CD4-positive, CD25-positive, alpha-beta regulatory T cell (primary cell): ENCODE measurements at regions not wholly inside any gene's neighbourhood (a gene's known extent, or its start where the extent isn't known, plus 50 kb on each side); places are given as distances from the start of the nearest gene placed in this dataset.

Experiments
- ATAC-seq, 2 donors: fragments of 150-1000 bp; cut with Tn5 transposase; one replicate each; pipeline ENCODE4 v1.10.0; 2021; ENCODE audit warnings: low read depth in 2 of 2, moderate number of reproducible peaks in 2 of 2, moderate library complexity in 1 of 2
- DNase-seq, 3 donors: peaks; one replicate each; pipeline versions ENCODE4 v3.0.0 to v3.0.0-alpha.2; 2012 to 2022; ENCODE audit warnings: mixed read lengths in 1 of 3
- H3K27ac ChIP-seq: one replicate; pipeline ENCODE4 v1.7.0; 2013; ENCODE audit warnings: mild to moderate bottlenecking, low read length; ENCODE audit not compliant: insufficient read depth, poor library complexity, severe bottlenecking
- H3K27me3 ChIP-seq: one replicate; pipeline ENCODE4 v1.7.0; 2013; ENCODE audit warnings: low read length; ENCODE audit not compliant: control insufficient read depth, insufficient read depth
- H3K36me3 ChIP-seq: one replicate; pipeline ENCODE4 v1.7.0; 2013; ENCODE audit warnings: mild to moderate bottlenecking, low read length, moderate library complexity; ENCODE audit not compliant: control insufficient read depth, insufficient read depth
- H3K4me1 ChIP-seq: 2 replicates; pipeline ENCODE4 v1.7.0; 2013; ENCODE audit warnings: mild to moderate bottlenecking, low read length; ENCODE audit not compliant: insufficient read depth, control insufficient read depth, poor library complexity, severe bottlenecking
- H3K4me3 ChIP-seq: one replicate; pipeline ENCODE4 v1.7.0; 2013; ENCODE audit warnings: low read depth, mild to moderate bottlenecking, low read length, moderate library complexity
- H3K9me3 ChIP-seq, 2 experiments: 1 replicate in 1 of 2; 2 replicates in 1 of 2; pipeline ENCODE4 v1.7.0; 2013; ENCODE audit warnings: low read length in 2 of 2, mild to moderate bottlenecking in 1 of 2, moderate library complexity in 1 of 2; ENCODE audit not compliant: control insufficient read depth in 2 of 2
- H3K27ac Mint-ChIP-seq, 3 donors: one replicate each; pipeline ENCODE4 v1.8.0; 2020 to 2022; ENCODE audit warnings: mild to moderate bottlenecking in 3 of 3, mixed read lengths in 3 of 3, moderate library complexity in 2 of 3
- H3K27me3 Mint-ChIP-seq: one replicate; pipeline ENCODE4 v1.8.0; 2022; ENCODE audit warnings: mild to moderate bottlenecking, mixed read lengths
- H3K36me3 Mint-ChIP-seq: one replicate; pipeline ENCODE4 v1.8.0; 2020; ENCODE audit warnings: mixed read lengths
- H3K4me1 Mint-ChIP-seq, 4 donors: one replicate each; pipeline ENCODE4 v1.8.0; 2020 to 2022; ENCODE audit warnings: mixed read lengths in 4 of 4, mild to moderate bottlenecking in 1 of 4
- H3K4me3 Mint-ChIP-seq, 4 donors: one replicate each; pipeline ENCODE4 v1.8.0; 2020 to 2022; ENCODE audit warnings: mild to moderate bottlenecking in 4 of 4, mixed read lengths in 4 of 4, moderate library complexity in 3 of 4
- H3K9me3 Mint-ChIP-seq, 7 donors: one replicate each; pipeline ENCODE4 v1.8.0; 2020 to 2022; ENCODE audit warnings: mixed read lengths in 7 of 7, mild to moderate bottlenecking in 3 of 7, moderate library complexity in 2 of 7

- peak overlapping the region; percentile 33 for H3K27ac ChIP-seq
- peaks cover 0 to 10% (median 2%) of the 10 kb centered on the region in 4 donors for H3K4me1 Mint-ChIP-seq
- peak in 2 of 3 donors; percentile 15 to 61 for DNase-seq
- peak overlapping the region in 2 of 3 donors; percentile 62 to 63 for H3K27ac Mint-ChIP-seq
- no peaks in the 10 kb centered on the region for H3K27me3 ChIP-seq
- no peaks in the 10 kb centered on the region for H3K36me3 Mint-ChIP-seq
- ATAC-seq, result no peak
- H3K4me3 Mint-ChIP-seq, result peak overlapping the region; percentile 33 to 84 (median 82)
- no peaks in the 10 kb centered on the region for H3K9me3 ChIP-seq
- no peaks in the 10 kb centered on the region for H3K4me1 ChIP-seq
- no peaks in the 10 kb centered on the region for H3K36me3 ChIP-seq
- H3K9me3 Mint-ChIP-seq, result peaks cover 0 to 4% (median under 1%) of the 10 kb centered on the region in 7 donors
- peak overlapping the region; percentile 58 for H3K4me3 ChIP-seq
- H3K27me3 Mint-ChIP-seq, result no peaks in the 10 kb centered on the region
Observed at GRCh38 chr2:193482557-193482956, 1287.8 kb upstream of the TMEFF2 start.

GRCh38 chr2:193480187-193480586, 1285.5 kb upstream of the TMEFF2 start:
- no peaks in the 10 kb centered on the region for H3K4me1 ChIP-seq
- H3K9me3 ChIP-seq, result no peaks in the 10 kb centered on the region
- H3K4me3 ChIP-seq, result no peak overlapping the region
- Mint-ChIP-seq H3K27ac (no peak overlapping the region), H3K4me3 (peak overlapping the region in 1 of 4 donors; percentile 20), H3K27me3 (no peaks in the 10 kb centered on the region), H3K36me3 (no peaks in the 10 kb centered on the region), H3K4me1 (peaks cover 9 to 28% (median 12%) of the 10 kb centered on the region in 4 donors), H3K9me3 (peaks cover 0 to 3% (median 0%) of the 10 kb centered on the region in 7 donors)
- H3K36me3 ChIP-seq, result no peaks in the 10 kb centered on the region
- DNase-seq, result no peak
- H3K27ac ChIP-seq, result no peak overlapping the region
- no peaks in the 10 kb centered on the region for H3K27me3 ChIP-seq
- ATAC-seq, result no peak

GRCh38 chr2:193476171-193476800, 1281.6 kb upstream of the TMEFF2 start:
- no peak overlapping the region for H3K27ac ChIP-seq
- peaks cover 0 to 5% (median 1%) of the 10 kb centered on the region in 7 donors for H3K9me3 Mint-ChIP-seq
- peak overlapping the region in 2 of 4 donors; percentile 45 to 53 for H3K4me3 Mint-ChIP-seq
- peak in 2 of 3 donors; percentile 18 to 58 for DNase-seq
- no peaks in the 10 kb centered on the region for H3K4me1 ChIP-seq
- peak in 1 of 2 donors; percentile 42 for ATAC-seq
- peak overlapping the region; percentile 55 to 72 (median 66) for H3K27ac Mint-ChIP-seq
- H3K9me3 ChIP-seq, result no peaks in the 10 kb centered on the region
- no peaks in the 10 kb centered on the region for H3K27me3 ChIP-seq
- H3K27me3 Mint-ChIP-seq, result no peaks in the 10 kb centered on the region
- H3K4me1 Mint-ChIP-seq, result peaks cover 8 to 27% (median 10%) of the 10 kb centered on the region in 4 donors
- H3K36me3 ChIP-seq, result no peaks in the 10 kb centered on the region
- H3K4me3 ChIP-seq, result peak overlapping the region; percentile 54
- H3K36me3 Mint-ChIP-seq, result no peaks in the 10 kb centered on the region

- Mint-ChIP-seq H3K4me1 (peaks cover 8 to 34% (median 12%) of the 10 kb centered on the region in 4 donors), H3K4me3 (no peak overlapping the region), H3K9me3 (peaks cover 0 to 5% (median 0%) of the 10 kb centered on the region in 7 donors), H3K36me3 (no peaks in the 10 kb centered on the region), H3K27me3 (no peaks in the 10 kb centered on the region), H3K27ac (no peak overlapping the region)
- Histone ChIP-seq H3K9me3 (no peaks in the 10 kb centered on the region), H3K4me1 (no peaks in the 10 kb centered on the region), H3K27ac (no peak overlapping the region), H3K27me3 (no peaks in the 10 kb centered on the region), H3K4me3 (no peak overlapping the region), H3K36me3 (no peaks in the 10 kb centered on the region)
- no peak for ATAC-seq
- no peak for DNase-seq
Observed at GRCh38 chr2:193475038-193475437, 1280.3 kb upstream of the TMEFF2 start.

GRCh38 chr2:193469251-193469650, 1274.5 kb upstream of the TMEFF2 start:
- H3K27ac ChIP-seq, result no peak overlapping the region
- peaks cover 6% of the 10 kb centered on the region for H3K27me3 Mint-ChIP-seq
- no peaks in the 10 kb centered on the region for H3K36me3 ChIP-seq
- DNase-seq (peak in 2 of 3 donors; percentile 9 to 24), ATAC-seq (peak in 1 of 2 donors; percentile 40)
- H3K4me3 ChIP-seq, result no peak overlapping the region
- H3K4me1 Mint-ChIP-seq, result peaks cover 6 to 29% (median 8%) of the 10 kb centered on the region in 4 donors
- H3K27ac Mint-ChIP-seq, result peak overlapping the region in 2 of 3 donors; percentile 32 to 76
- peak overlapping the region in 3 of 4 donors; percentile 13 to 47 (median 13) for H3K4me3 Mint-ChIP-seq
- no peaks in the 10 kb centered on the region for H3K9me3 ChIP-seq
- peaks cover 5% of the 10 kb centered on the region for H3K4me1 ChIP-seq
- H3K27me3 ChIP-seq, result no peaks in the 10 kb centered on the region
- peaks cover 0 to 6% (median 0%) of the 10 kb centered on the region in 7 donors for H3K9me3 Mint-ChIP-seq
- peaks cover 3% of the 10 kb centered on the region for H3K36me3 Mint-ChIP-seq

- H3K36me3 Mint-ChIP-seq, result peaks cover 3% of the 10 kb centered on the region
- no peak for DNase-seq
Observed at GRCh38 chr2:193467276-193467987, 1272.7 kb upstream of the TMEFF2 start.

GRCh38 chr2:193463011-193463410, 1268.3 kb upstream of the TMEFF2 start:
- H3K27me3 ChIP-seq, result no peaks in the 10 kb centered on the region
- no peak for DNase-seq
- Mint-ChIP-seq H3K4me3 (no peak overlapping the region), H3K27ac (peak overlapping the region in 1 of 3 donors; percentile 2), H3K4me1 (peaks cover 0 to 6% (median 1%) of the 10 kb centered on the region in 4 donors), H3K36me3 (peaks cover 3% of the 10 kb centered on the region), H3K9me3 (peaks cover 0 to 6% (median 0%) of the 10 kb centered on the region in 7 donors), H3K27me3 (peaks cover 6% of the 10 kb centered on the region)
- no peaks in the 10 kb centered on the region for H3K4me1 ChIP-seq
- no peak for ATAC-seq
- H3K27ac ChIP-seq, result no peak overlapping the region
- no peak overlapping the region for H3K4me3 ChIP-seq
- H3K36me3 ChIP-seq, result no peaks in the 10 kb centered on the region
- H3K9me3 ChIP-seq, result no peaks in the 10 kb centered on the region

More at GRCh38 chr2:193467276-193467987, 1272.7 kb upstream of the TMEFF2 start:
- H3K9me3 ChIP-seq, result no peaks in the 10 kb centered on the region
- peaks cover 5% of the 10 kb centered on the region for H3K4me1 ChIP-seq
- Mint-ChIP-seq H3K27ac (no peak overlapping the region), H3K27me3 (peaks cover 6% of the 10 kb centered on the region), H3K4me1 (peaks cover 6 to 28% (median 8%) of the 10 kb centered on the region in 4 donors), H3K9me3 (peaks cover 0 to 6% (median 0%) of the 10 kb centered on the region in 7 donors), H3K4me3 (no peak overlapping the region)
- H3K27ac ChIP-seq, result no peak overlapping the region
- no peaks in the 10 kb centered on the region for H3K27me3 ChIP-seq
- no peaks in the 10 kb centered on the region for H3K36me3 ChIP-seq
- no peak overlapping the region for H3K4me3 ChIP-seq
- ATAC-seq, result no peak
